GM06990 (cell line): ENCODE measurements at regions not wholly inside any gene's neighbourhood (a gene's known extent, or its start where the extent isn't known, plus 50 kb on each side); places are given as distances from the start of the nearest gene placed in this dataset.

ENCODE experiments used
- DNase-seq: peaks from one replicate; pipeline ENCODE4 v3.0.0-alpha.2; 2011; ENCODE audit not compliant: insufficient read length; ENCODE audit errors: extremely low read depth
- H3K27me3 ChIP-seq: replicated peaks from 2 replicates; pipeline ENCODE4 v1.6.0; 2011; ENCODE audit warnings: low read length; ENCODE audit not compliant: control insufficient read depth, insufficient read depth
- H3K36me3 ChIP-seq: 2 replicates; pipeline ENCODE4 v1.5.1; 2011; ENCODE audit warnings: low read length; ENCODE audit not compliant: control insufficient read depth, insufficient read depth
- H3K4me3 ChIP-seq: replicated peaks from 2 replicates; pipeline ENCODE4 v1.5.1; 2011; ENCODE audit warnings: low read depth, mild to moderate bottlenecking, control low read depth, low read length
- TF ChIP-seq, protein P1 (sequence below): IDR thresholded peaks from 2 replicates; pipeline ENCODE4 v1.5.1; 2011; ENCODE audit warnings: low read length, control low read depth, mild to moderate bottlenecking, inconsistent platforms; ENCODE audit not compliant: insufficient read depth, poor library complexity, severe bottlenecking

DNA sequence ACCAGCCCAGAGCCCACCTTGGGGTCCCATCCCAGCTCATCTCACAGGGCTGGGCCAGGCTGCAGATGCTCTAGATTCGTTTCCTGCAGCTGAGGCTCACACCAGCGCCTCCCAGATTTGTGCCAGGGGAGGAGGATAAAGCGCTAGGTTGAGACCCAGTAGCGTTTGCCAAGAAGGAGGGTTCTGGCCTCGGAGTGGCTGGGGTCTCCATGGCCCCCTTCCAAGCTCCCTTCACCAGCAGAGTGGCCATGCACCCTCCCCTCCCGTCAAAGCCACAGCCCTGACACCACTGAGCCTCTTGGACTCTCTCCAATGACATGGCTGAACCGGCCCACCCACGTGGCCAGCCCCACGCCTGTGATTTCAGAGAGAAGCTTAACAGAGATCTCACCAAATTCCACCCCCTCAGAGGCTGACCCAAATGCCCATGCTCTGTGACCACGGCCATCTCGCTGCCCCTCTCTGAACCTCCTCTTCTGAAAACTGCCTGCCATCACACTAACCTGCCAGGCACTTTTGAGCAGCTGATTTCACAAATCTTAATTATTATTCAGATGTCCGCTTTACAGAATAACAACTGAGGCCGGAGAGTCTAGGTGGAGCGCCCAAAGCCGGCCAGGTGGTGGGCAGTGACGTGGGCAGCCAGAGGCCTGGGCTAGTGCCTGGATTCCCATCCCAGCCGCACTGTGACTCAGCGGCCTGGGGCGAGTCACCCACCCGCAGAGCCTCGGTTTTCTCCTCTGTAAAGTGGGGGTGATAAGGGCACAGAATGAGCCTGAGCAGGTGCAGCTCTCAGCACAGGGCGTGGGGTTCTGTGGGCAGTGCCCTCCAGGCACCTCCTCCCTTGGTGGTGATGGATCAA, 155.7 kb downstream of the C9orf50 start:
- TF ChIP-seq, protein P1, sequence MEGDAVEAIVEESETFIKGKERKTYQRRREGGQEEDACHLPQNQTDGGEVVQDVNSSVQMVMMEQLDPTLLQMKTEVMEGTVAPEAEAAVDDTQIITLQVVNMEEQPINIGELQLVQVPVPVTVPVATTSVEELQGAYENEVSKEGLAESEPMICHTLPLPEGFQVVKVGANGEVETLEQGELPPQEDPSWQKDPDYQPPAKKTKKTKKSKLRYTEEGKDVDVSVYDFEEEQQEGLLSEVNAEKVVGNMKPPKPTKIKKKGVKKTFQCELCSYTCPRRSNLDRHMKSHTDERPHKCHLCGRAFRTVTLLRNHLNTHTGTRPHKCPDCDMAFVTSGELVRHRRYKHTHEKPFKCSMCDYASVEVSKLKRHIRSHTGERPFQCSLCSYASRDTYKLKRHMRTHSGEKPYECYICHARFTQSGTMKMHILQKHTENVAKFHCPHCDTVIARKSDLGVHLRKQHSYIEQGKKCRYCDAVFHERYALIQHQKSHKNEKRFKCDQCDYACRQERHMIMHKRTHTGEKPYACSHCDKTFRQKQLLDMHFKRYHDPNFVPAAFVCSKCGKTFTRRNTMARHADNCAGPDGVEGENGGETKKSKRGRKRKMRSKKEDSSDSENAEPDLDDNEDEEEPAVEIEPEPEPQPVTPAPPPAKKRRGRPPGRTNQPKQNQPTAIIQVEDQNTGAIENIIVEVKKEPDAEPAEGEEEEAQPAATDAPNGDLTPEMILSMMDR: no peak
- H3K4me3 ChIP-seq: no peak overlapping the region
- no peak for DNase-seq
- H3K36me3 ChIP-seq: no peaks in the 10 kb centered on the region
- peaks cover 1% of the 10 kb centered on the region; the same call in 1 of the 2 replicates for H3K27me3 ChIP-seq

DNA sequence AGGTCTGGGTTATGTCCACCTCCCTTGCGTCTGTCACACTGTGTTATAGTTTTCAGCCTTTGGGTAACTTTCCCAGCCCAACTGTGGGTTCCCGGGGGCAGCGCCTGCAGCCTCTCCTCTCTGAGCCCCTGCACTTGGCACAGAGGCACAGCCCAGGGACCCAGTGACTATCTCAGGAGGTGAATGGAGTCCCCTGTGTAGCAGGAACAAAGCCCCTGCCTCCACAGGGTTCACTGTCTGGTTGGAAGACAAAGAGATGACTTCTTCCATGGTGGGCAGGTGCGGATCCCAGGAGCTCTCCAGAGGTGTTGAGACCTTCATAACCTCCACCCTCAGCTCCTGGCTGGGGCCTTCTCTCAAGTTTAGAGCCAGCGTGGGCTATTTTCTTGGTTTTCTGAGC, 156.9 kb downstream of the C9orf50 start:
- Histone ChIP-seq H3K4me3 (no peak overlapping the region), H3K36me3 (no peaks in the 10 kb centered on the region), H3K27me3 (peaks cover 1% of the 10 kb centered on the region; the same call in 1 of the 2 replicates)
- TF ChIP-seq, protein P1: no peak
- no peak for DNase-seq

DNA sequence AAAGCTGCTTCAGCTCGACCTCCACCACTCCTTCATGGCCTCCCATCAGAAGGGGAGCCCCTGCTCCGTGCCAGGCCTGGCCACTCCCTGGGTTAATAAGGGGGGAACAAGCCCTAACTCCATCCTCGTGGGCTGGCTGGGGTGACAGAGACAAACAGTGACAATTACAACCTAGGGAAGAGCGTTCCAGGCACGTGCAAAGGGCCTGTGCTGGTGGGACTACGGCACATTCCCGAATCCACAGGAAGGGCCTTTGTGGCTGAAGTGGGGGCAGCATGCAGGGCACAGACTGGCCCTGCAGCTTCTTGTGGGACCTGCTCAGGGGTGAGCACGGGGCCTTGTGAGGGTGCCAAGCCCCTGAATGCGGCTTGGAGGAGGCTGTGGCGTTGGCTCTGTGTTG, 157.4 kb downstream of the C9orf50 start:
- H3K27me3 ChIP-seq: peaks cover 1% of the 10 kb centered on the region; the same call in 1 of the 2 replicates
- TF ChIP-seq, protein P1: no peak
- DNase-seq: no peak

DNA sequence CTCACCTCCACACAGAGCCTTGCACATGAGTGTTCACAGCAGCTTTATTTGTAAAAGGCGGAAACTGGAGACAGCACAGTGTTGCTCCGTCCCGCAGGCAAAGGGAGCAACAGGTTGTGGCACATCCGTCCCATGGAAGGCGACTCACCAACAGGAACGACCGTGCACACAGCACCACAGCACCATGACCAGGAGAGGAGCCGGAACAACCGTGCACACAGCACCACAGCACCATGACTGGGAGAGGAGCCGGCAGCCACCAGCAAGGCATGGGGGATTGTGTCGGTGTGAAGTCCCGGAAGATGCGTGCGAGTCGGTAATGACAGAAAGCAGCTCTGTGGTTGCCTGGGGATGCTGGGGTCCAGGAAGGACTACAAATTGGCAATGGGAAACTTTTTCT, 158.5 kb downstream of the C9orf50 start:
- Histone ChIP-seq H3K4me3 (no peak overlapping the region), H3K36me3 (no peaks in the 10 kb centered on the region), H3K27me3 (peaks cover 1% of the 10 kb centered on the region; the same call in 1 of the 2 replicates)
- no peak for DNase-seq
- TF ChIP-seq, protein P1: no peak

More for the DNA sequence above, 157.4 kb downstream of the C9orf50 start:
- Histone ChIP-seq H3K36me3 (no peaks in the 10 kb centered on the region), H3K4me3 (no peak overlapping the region)

DNA sequence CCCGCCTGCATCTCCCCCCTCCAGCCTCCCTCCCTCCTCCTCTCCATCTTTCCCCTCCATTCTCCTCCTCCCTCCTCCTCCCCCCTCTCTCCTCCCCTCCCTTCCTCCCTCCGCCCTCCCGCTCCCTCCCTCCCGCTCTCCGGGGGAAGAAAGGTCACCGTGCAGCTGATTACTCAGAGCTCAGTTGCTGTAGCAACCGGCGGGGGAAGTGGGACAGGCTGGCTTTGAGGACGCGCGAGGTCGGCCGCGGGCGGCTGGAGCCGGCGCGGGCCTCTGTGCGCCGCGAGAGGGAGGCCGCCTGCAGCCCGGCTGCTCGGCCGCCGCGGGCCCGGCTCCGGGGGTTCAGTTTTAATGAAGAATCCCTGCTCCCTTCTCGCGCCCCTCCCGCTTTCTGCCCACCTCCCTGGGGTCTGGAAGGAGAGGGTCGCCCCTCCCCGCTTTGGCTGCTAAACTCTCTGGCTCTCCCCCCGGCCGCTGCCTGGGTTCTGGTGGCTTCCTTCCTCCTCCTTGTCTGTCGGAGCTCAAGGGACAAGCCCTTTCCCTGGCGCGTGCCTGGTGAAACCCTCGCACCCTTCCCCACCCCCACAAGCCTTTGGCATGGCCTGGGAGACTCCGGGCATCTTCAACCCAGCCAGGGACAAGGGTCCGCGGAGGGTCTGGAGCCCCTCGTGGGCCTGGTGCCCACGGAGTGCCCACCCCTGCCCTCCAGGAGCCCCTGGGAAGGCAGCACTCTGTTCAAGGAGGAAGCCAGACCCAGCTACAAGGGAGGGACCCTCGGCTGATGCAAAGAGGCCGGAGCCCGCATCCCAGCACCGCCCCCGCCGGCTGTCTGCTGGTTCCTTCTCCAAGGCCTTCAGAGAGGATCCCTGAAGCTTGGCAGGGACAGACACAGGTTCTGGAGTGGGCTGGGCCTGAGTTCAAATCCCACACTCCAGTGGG, 160.3 kb downstream of the C9orf50 start:
- Histone ChIP-seq H3K4me3 (0 out of 2 replicates have a peak overlapping the region, but pooled peaks have one; percentile 4), H3K36me3 (no peaks in the 10 kb centered on the region), H3K27me3 (no peaks in the 10 kb centered on the region)
- TF ChIP-seq, protein P1: no peak
- DNase-seq: peak; percentile 81
